ENCODE measurements at regions not wholly inside any gene's neighbourhood (a gene's known extent, or its start where the extent isn't known, plus 50 kb on each side); places are given as distances from the start of the nearest gene placed in this dataset.

DNA sequence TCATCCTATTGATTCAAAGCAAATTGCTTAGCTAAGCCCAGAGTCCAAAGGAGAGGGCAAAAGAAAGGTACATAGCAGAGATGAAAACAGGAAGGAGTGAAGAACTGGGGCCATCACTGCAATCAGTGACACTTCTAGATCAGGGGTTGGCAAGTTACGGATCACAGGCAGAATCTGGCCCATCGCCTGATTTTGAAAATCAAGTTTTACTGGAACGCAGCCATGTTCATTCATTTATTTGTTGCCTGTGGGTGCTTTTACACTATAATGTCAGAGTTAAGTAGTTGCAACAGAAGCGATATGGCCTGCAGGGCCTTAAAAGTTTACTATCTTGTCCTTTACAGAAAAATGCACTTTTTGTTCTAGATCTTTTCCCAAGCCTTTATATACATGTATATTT, 271.7 kb upstream of the TOPAZ1 start:
- DNase-seq (ENCODE audit: low spot score), result no peak
- H3K27ac Mint-ChIP-seq, result peak overlapping the region; percentile 26; the same call in 1 of the 2 replicates
- Histone ChIP-seq H4K20me1 (replicated peaks; ENCODE audit: insufficient read depth) (no peaks in the 10 kb centered on the region), H3K27ac (ENCODE audit: low read depth) (peak overlapping the region; percentile 28; the same call in 1 of the 2 replicates), H2AFZ (peak overlapping the region; percentile 67), H3K4me2 (peak overlapping the region; percentile 18; the same call in 1 of the 2 replicates), H3F3A (replicated peaks; ENCODE audit: low read depth) (no peaks in the 10 kb centered on the region), H3K27me3 (ENCODE audit: insufficient read depth) (no peaks in the 10 kb centered on the region), H3K4me3 (no peak overlapping the region), H3K36me3 (ENCODE audit: insufficient read depth) (no peaks in the 10 kb centered on the region), H3K9me2 (ENCODE audit: insufficient read depth) (no peaks in the 10 kb centered on the region), H3K79me2 (replicated peaks; ENCODE audit: insufficient read depth) (no peaks in the 10 kb centered on the region), H3K4me1 (ENCODE audit: insufficient read depth) (peaks cover 52% of the 10 kb centered on the region)
- TF ChIP-seq ZNF114 (CRISPR knock-in tag; IDR thresholded peaks at IDR 0.05) (no peak), ZNF462 (CRISPR knock-in tag; IDR thresholded peaks at IDR 0.05) (no peak), CREB1 (CRISPR knock-in tag; IDR thresholded peaks at IDR 0.05; ENCODE audit: low read depth) (no peak), ETS1 (IDR thresholded peaks at IDR 0.05) (no peak), STAT1 (IDR thresholded peaks at IDR 0.05; ENCODE audit: unreplicated experiment) (no peak), ZNF331 (CRISPR knock-in tag; IDR thresholded peaks at IDR 0.05; ENCODE audit: low read depth) (no peak), JUNB (IDR thresholded peaks at IDR 0.05; ENCODE audit: unreplicated experiment) (no peak), CTCF (conservative IDR thresholded peaks at IDR 0.05; ENCODE audit: low read depth in 2 of 2) (no peak), POLR2AphosphoS5 (IDR thresholded peaks at IDR 0.05; ENCODE audit: low read depth) (no peak), EZH2phosphoT487 (IDR thresholded peaks at IDR 0.05; ENCODE audit: unreplicated experiment) (no peak), EZH2 (IDR thresholded peaks at IDR 0.05; ENCODE audit: low read depth, unreplicated experiment) (no peak), NANOG (IDR thresholded peaks at IDR 0.05; ENCODE audit: borderline replicate concordance) (no peak)
- TF ChIP-seq, protein P1, sequence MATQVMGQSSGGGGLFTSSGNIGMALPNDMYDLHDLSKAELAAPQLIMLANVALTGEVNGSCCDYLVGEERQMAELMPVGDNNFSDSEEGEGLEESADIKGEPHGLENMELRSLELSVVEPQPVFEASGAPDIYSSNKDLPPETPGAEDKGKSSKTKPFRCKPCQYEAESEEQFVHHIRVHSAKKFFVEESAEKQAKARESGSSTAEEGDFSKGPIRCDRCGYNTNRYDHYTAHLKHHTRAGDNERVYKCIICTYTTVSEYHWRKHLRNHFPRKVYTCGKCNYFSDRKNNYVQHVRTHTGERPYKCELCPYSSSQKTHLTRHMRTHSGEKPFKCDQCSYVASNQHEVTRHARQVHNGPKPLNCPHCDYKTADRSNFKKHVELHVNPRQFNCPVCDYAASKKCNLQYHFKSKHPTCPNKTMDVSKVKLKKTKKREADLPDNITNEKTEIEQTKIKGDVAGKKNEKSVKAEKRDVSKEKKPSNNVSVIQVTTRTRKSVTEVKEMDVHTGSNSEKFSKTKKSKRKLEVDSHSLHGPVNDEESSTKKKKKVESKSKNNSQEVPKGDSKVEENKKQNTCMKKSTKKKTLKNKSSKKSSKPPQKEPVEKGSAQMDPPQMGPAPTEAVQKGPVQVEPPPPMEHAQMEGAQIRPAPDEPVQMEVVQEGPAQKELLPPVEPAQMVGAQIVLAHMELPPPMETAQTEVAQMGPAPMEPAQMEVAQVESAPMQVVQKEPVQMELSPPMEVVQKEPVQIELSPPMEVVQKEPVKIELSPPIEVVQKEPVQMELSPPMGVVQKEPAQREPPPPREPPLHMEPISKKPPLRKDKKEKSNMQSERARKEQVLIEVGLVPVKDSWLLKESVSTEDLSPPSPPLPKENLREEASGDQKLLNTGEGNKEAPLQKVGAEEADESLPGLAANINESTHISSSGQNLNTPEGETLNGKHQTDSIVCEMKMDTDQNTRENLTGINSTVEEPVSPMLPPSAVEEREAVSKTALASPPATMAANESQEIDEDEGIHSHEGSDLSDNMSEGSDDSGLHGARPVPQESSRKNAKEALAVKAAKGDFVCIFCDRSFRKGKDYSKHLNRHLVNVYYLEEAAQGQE (IDR thresholded peaks at IDR 0.05; ENCODE audit: unreplicated experiment), result no peak
- H3K27me3 Mint-ChIP-seq (ENCODE audit: insufficient read depth, low read depth, poor library complexity), result peaks cover 10% of the 10 kb centered on the region
- H3K36me3 Mint-ChIP-seq (ENCODE audit: low read depth), result no peaks in the 10 kb centered on the region
- H3K9me3 Mint-ChIP-seq, result no peaks in the 10 kb centered on the region
- H3K4me1 Mint-ChIP-seq, result peaks cover 65% of the 10 kb centered on the region
- ATAC-seq, result no peak
- H3K4me3 Mint-ChIP-seq, result no peak overlapping the region
